GM19397 (cell line): ENCODE measurements at regions not wholly inside any gene's neighbourhood (a gene's known extent, or its start where the extent isn't known, plus 50 kb on each side); places are given as distances from the start of the nearest gene placed in this dataset.
"Not testable (repeated sequence)": the region's sequence is repeated elsewhere in the genome, so short reads cannot be mapped to it uniquely, and the experiment has no call there.

Source experiments
- ATAC-seq: cut with Tn5 transposase; IDR thresholded peaks from one replicate; pipeline ENCODE4 v1.9.1; 2021; ENCODE audit warnings: mild to moderate bottlenecking, moderate library complexity; ENCODE audit not compliant: unreplicated experiment

DNA sequence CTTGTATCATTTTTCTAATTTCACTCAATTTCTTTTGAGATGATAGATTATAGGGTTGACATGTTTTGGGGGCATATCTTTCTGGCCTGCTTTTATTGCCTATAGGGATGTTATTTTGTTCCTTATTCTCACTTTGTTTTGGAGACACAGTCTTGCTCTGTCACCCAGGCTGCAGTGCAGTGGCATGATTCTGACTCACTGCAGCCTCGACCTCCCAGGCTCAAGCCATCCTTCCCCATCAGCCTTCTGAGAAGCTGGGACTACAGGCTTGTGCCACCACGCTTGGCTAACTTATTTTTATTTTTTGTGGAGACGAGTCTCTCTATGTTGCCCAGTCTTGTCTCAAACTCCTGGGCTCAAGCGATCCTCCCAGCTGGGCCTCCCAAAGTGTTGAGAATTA, 72.8 kb upstream of the FAN1 start:
- ATAC-seq, result no peak

DNA sequence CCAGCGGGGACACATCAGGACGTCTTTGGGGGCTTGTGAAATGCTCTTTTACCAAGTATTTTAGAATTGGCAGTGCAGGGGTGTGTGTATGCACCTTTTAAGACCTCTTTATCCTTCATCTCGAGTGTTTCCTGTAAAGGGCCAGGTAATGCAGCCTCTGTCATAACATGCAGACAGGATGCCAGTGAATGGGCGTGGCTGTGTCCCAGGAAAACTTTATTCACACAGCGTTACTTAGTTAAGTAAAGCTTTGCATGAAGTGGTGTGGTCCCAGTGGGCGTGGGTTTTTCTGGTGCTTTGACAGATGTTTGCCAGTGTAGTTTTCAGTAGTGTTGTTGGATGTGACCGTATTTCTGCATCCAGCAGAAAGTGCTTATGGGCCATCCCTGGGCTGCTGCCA, 70.3 kb upstream of the FAN1 start:
- not testable (repeated sequence) for ATAC-seq

DNA sequence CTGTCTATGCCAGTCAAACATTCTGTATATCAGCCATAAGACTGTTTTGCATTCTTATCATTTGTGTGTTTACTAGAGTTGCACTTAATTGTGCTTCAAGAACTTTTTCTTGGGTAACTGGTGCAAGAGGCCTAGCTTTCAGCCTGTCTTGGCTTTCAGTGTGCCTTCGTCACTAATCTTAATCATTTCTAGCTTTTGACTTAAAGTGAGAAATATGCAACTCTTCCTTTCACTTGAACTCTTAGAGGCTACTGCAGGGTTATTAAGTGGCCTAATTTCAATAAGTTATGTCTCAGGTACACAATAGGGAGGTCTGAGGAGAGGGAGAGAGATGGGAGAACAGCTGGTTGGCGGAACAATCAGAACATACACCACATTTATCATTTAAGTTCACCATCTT, 62.1 kb upstream of the FAN1 start:
- ATAC-seq, result not testable (repeated sequence)

DNA sequence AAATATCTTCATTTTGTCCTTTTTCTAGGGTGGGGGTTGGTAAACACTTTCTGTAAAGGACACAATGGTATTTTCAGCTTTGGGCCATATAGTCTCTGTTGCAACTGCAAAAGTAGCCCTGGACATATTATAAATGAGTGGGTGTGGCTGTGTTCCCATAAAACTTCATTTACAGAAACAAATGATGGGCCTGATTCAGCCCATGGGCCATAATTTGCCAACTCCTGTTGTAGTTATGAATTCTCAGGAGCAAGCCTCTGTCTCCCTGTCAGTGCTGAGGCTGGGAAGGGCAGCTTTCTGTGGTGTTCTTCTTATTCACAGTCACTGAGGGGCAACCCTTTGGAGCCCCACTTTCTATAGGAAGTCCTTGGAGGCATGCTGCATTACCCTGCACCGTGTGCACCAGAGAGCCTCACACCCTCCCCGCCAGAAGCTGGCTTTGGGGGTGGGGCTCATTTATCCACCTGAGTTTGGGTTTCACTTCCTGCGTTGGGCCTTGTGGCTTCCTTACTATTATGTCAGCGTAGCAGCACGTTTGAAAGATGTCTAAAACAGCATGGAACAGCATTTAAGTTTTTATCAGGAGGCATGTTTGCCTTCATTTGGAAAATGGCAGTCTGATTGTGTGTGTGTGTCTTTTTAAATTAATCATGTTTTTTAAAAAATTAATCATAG, 60.8 kb upstream of the FAN1 start:
- ATAC-seq, result peak; percentile 96

- ATAC-seq, result not testable (repeated sequence)
These were observed 58.2 kb upstream of the FAN1 start for GRCh38 chr15:30845536-30845935.
